Chondrocyte (in vitro differentiated cells): ENCODE measurements at regions not wholly inside any gene's neighbourhood (a gene's known extent, or its start where the extent isn't known, plus 50 kb on each side); places are given as distances from the start of the nearest gene placed in this dataset.
"Not testable (repeated sequence)": the region's sequence is repeated elsewhere in the genome, so short reads cannot be mapped to it uniquely, and the experiment has no call there.

Experiments used
- DNase-seq: peaks from one replicate; pipeline ENCODE4 v3.0.0; 2021; ENCODE audit warnings: mixed read lengths, low spot score
- H3K27ac Mint-ChIP-seq: one replicate; pipeline ENCODE4 v1.8.0; 2021; ENCODE audit warnings: mild to moderate bottlenecking, moderate library complexity, mixed read lengths; ENCODE audit not compliant: unreplicated experiment
- H3K27me3 Mint-ChIP-seq: 2 replicates; pipeline ENCODE4 v1.8.0; 2021; ENCODE audit warnings: low read depth, mixed read lengths
- H3K36me3 Mint-ChIP-seq: 2 replicates; pipeline ENCODE4 v1.8.0; 2021; ENCODE audit warnings: low read depth, mixed read lengths
- H3K4me1 Mint-ChIP-seq: 2 replicates; pipeline ENCODE4 v1.8.0; 2021; ENCODE audit warnings: low read depth, mild to moderate bottlenecking, mixed read lengths
- H3K4me3 Mint-ChIP-seq: one replicate; pipeline ENCODE4 v1.8.0; 2021; ENCODE audit warnings: mild to moderate bottlenecking, moderate library complexity, mixed read lengths; ENCODE audit not compliant: unreplicated experiment
- H3K9me3 Mint-ChIP-seq: 2 replicates; pipeline ENCODE4 v1.8.0; 2021; ENCODE audit warnings: low read depth, mixed read lengths
- TF ChIP-seq, protein P1 (sequence below): fragments of 200-600 bp; sonication (generic); IDR thresholded peaks from 2 replicates; pipeline ENCODE4 v1.5.0; 2021; ENCODE audit warnings: antibody characterized with exemption, mild to moderate bottlenecking, moderate library complexity

DNA sequence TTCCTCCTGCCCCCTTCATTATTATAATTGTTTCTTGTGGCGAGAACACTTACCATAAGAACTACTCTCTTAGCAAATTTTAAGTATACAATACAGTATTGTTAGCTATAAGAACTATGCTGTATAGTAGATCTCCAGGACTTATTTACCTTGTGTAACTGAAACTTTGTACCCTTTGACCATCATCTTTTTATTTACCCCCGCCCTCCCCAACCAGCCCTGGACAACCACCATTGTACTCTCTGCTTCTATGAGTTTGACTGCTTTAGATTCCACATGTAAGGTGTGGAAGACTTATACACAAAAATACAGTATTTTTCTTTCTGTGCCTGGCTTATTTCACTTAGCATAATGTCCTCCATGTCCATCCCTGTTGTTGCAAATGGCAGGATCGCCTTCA is 161.1 kb downstream of the PHF8 start:
- Mint-ChIP-seq H3K27ac (no peak overlapping the region), H3K27me3 (no peaks in the 10 kb centered on the region), H3K9me3 (peaks cover 31% of the 10 kb centered on the region), H3K4me3 (no peak overlapping the region), H3K4me1 (peaks cover 5% of the 10 kb centered on the region), H3K36me3 (peaks cover 1% of the 10 kb centered on the region)
- no peak for DNase-seq
- TF ChIP-seq, protein P1, sequence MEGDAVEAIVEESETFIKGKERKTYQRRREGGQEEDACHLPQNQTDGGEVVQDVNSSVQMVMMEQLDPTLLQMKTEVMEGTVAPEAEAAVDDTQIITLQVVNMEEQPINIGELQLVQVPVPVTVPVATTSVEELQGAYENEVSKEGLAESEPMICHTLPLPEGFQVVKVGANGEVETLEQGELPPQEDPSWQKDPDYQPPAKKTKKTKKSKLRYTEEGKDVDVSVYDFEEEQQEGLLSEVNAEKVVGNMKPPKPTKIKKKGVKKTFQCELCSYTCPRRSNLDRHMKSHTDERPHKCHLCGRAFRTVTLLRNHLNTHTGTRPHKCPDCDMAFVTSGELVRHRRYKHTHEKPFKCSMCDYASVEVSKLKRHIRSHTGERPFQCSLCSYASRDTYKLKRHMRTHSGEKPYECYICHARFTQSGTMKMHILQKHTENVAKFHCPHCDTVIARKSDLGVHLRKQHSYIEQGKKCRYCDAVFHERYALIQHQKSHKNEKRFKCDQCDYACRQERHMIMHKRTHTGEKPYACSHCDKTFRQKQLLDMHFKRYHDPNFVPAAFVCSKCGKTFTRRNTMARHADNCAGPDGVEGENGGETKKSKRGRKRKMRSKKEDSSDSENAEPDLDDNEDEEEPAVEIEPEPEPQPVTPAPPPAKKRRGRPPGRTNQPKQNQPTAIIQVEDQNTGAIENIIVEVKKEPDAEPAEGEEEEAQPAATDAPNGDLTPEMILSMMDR: no peak

GRCh38 chrX:53882331-53882730 is 161.9 kb downstream of the PHF8 start:
- Mint-ChIP-seq H3K36me3 (peaks cover 1% of the 10 kb centered on the region), H3K9me3 (peaks cover 40% of the 10 kb centered on the region), H3K4me3 (no peak overlapping the region), H3K27me3 (no peaks in the 10 kb centered on the region), H3K4me1 (peaks cover 5% of the 10 kb centered on the region), H3K27ac (no peak overlapping the region)
- TF ChIP-seq, protein P1: no peak
- DNase-seq: no peak

DNA sequence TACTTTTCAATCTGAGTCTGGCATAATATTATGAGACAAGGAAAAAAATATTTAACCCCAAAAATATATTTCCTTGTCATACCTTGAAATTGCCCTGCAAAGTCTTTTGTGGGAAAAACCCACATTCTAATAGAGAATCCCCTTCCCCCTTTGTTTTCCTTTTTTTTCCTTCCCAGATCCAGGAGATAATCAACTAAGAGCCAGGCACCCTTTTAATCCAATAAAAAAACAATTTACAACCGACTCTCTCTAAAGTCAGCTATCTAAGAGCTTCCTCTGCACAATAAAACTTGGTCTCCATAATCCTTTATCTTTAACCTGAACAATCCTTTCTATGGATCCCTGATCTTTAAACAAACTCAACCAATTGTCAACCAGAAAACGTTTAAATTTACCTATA is 163.5 kb downstream of the PHF8 start:
- H3K4me1 Mint-ChIP-seq, H3K27me3 Mint-ChIP-seq, H3K36me3 Mint-ChIP-seq, DNase-seq, H3K27ac Mint-ChIP-seq, H3K4me3 Mint-ChIP-seq: not testable (repeated sequence)
- H3K9me3 Mint-ChIP-seq: peaks cover 45% of the 10 kb centered on the region

GRCh38 chrX:53859890-53860289 is 173.4 kb upstream of the HUWE1 start:
- H3K36me3 Mint-ChIP-seq: no peaks in the 10 kb centered on the region
- H3K4me1 Mint-ChIP-seq: no peaks in the 10 kb centered on the region
- H3K27ac Mint-ChIP-seq: no peak overlapping the region
- H3K4me3 Mint-ChIP-seq: no peak overlapping the region
- DNase-seq: no peak
- TF ChIP-seq, protein P1: no peak
- H3K9me3 Mint-ChIP-seq: peaks cover 29% of the 10 kb centered on the region
- H3K27me3 Mint-ChIP-seq: peaks cover 6% of the 10 kb centered on the region

GRCh38 chrX:53831662-53832635 is 145.4 kb upstream of the HUWE1 start:
- no peak overlapping the region for H3K27ac Mint-ChIP-seq
- H3K36me3 Mint-ChIP-seq: no peaks in the 10 kb centered on the region
- no peak for DNase-seq
- H3K9me3 Mint-ChIP-seq: peaks cover 10% of the 10 kb centered on the region
- no peaks in the 10 kb centered on the region for H3K4me1 Mint-ChIP-seq
- no peak overlapping the region for H3K4me3 Mint-ChIP-seq
- TF ChIP-seq, protein P1: peak; percentile 72
- H3K27me3 Mint-ChIP-seq: peaks cover 5% of the 10 kb centered on the region

GRCh38 chrX:53824686-53825085 is 138.2 kb upstream of the HUWE1 start:
- Mint-ChIP-seq H3K4me1 (no peaks in the 10 kb centered on the region), H3K9me3 (peaks cover 22% of the 10 kb centered on the region), H3K36me3 (no peaks in the 10 kb centered on the region)

DNA sequence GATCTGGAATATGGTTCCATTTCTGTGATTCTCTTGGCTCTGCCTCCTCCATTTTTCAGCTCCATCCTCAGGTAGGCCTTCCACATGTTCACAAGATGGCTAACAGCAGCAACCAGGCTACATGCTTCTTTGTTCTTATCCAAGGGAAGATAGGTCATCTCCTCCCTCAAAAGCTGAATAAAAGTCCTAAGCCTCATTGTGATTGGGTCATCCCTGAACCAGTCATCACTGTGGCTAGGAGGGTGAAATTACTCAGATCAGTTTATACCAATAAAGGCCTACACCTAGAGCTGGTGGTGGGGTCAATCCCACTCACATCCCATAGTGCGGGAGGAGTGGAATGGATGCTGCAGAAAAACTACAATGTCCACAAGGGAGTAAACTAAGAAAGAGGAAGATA is 131.6 kb upstream of the HUWE1 start:
- H3K4me3 Mint-ChIP-seq, H3K36me3 Mint-ChIP-seq, DNase-seq, H3K4me1 Mint-ChIP-seq, H3K27ac Mint-ChIP-seq, H3K27me3 Mint-ChIP-seq: not testable (repeated sequence)
- peaks cover 22% of the 10 kb centered on the region for H3K9me3 Mint-ChIP-seq

More at GRCh38 chrX:53824686-53825085, 138.2 kb upstream of the HUWE1 start:
- Mint-ChIP-seq H3K27ac (no peak overlapping the region), H3K27me3 (no peaks in the 10 kb centered on the region), H3K4me3 (no peak overlapping the region)
- TF ChIP-seq, protein P1: no peak
- DNase-seq: no peak
